GM12864 (cell line): ENCODE measurements at regions not wholly inside any gene's neighbourhood (a gene's known extent, or its start where the extent isn't known, plus 50 kb on each side); places are given as distances from the start of the nearest gene placed in this dataset.

Experiments
- DNase-seq: peaks from one replicate; pipeline ENCODE4 v3.0.0-alpha.2; 2011; ENCODE audit warnings: low read depth
- H3K4me3 ChIP-seq: 2 replicates; pipeline ENCODE4 v1.5.1; 2011; ENCODE audit warnings: mild to moderate bottlenecking, low read depth, low read length, control low read depth
- CTCF ChIP-seq: IDR thresholded peaks from 2 replicates; pipeline ENCODE4 v1.5.1; 2011; ENCODE audit warnings: low read depth, mild to moderate bottlenecking, moderate library complexity, low read length, control low read depth, inconsistent platforms; ENCODE audit errors: missing control alignments

GRCh38 chr4:33340168-33340567 lies 2620.0 kb downstream of the PCDH7 start:
- no peak for TF ChIP-seq CTCF
- no peak overlapping the region for H3K4me3 ChIP-seq

GRCh38 chr4:33349376-33349775 lies 2629.2 kb downstream of the PCDH7 start:
- no peak overlapping the region for H3K4me3 ChIP-seq
- no peak for TF ChIP-seq CTCF
- no peak for DNase-seq

More at GRCh38 chr4:33340168-33340567, 2620.0 kb downstream of the PCDH7 start:
- DNase-seq = no peak

GRCh38 chr4:33357121-33357520 lies 2637.0 kb downstream of the PCDH7 start:
- H3K4me3 ChIP-seq = no peak overlapping the region
- no peak for TF ChIP-seq CTCF
- no peak for DNase-seq

- no peak for TF ChIP-seq CTCF
- H3K4me3 ChIP-seq = no peak overlapping the region
- DNase-seq = no peak
These were observed 2649.3 kb downstream of the PCDH7 start for GRCh38 chr4:33369446-33369845.

GRCh38 chr4:33381816-33382215 lies 2661.6 kb downstream of the PCDH7 start:
- no peak for DNase-seq
- H3K4me3 ChIP-seq = no peak overlapping the region
- no peak for TF ChIP-seq CTCF

GRCh38 chr4:33386764-33387163 lies 2666.6 kb downstream of the PCDH7 start:
- no peak for DNase-seq
- no peak overlapping the region for H3K4me3 ChIP-seq
- TF ChIP-seq CTCF = no peak

GRCh38 chr4:33390976-33391375 lies 2670.8 kb downstream of the PCDH7 start:
- no peak overlapping the region for H3K4me3 ChIP-seq
- no peak for DNase-seq
- no peak for TF ChIP-seq CTCF
